OCI-LY3 (cell line): ENCODE measurements at regions not wholly inside any gene's neighbourhood (a gene's known extent, or its start where the extent isn't known, plus 50 kb on each side); places are given as distances from the start of the nearest gene placed in this dataset.
"Not testable (repeated sequence)": the region's sequence is repeated elsewhere in the genome, so short reads cannot be mapped to it uniquely, and the experiment has no call there.

Source experiments
- H2AFZ ChIP-seq: fragments of 200-600, 300-600 bp; shearing (Covaris generic); 2 replicates; pipeline ENCODE4 v1.6.0; 2014; ENCODE audit warnings: antibody characterized with exemption, low read depth, low read length
- H3K27ac ChIP-seq: fragments of 200-600, 300-600 bp; sonication (generic); 2 replicates; pipeline ENCODE4 v1.5.1; 2014; ENCODE audit warnings: mild to moderate bottlenecking, low read length, moderate library complexity, mixed read lengths
- H3K27me3 ChIP-seq: fragments of 200-600, 300-600 bp; sonication (generic); 2 replicates; pipeline ENCODE4 v1.6.1; 2014; ENCODE audit warnings: low read depth, low read length, mixed read lengths
- H3K36me3 ChIP-seq: fragments of 200-600, 300-600 bp; sonication (generic); replicated peaks from 2 replicates; pipeline ENCODE3; 2014; ENCODE audit warnings: low read depth, low read length, mixed read lengths
- H3K4me1 ChIP-seq: fragments of 300-600, 200-600 bp; sonication (generic); 2 replicates; pipeline ENCODE4 v1.6.1; 2014; ENCODE audit warnings: low read length, mixed read lengths
- H3K4me2 ChIP-seq: fragments of 200-600, 300-600 bp; sonication (generic); 2 replicates; pipeline ENCODE4 v1.6.1; 2014; ENCODE audit warnings: low read length, mixed read lengths
- H3K4me3 ChIP-seq: fragments of 300-600, 200-600 bp; sonication (generic); 2 replicates; pipeline ENCODE4 v1.5.1; 2014; ENCODE audit warnings: antibody characterized with exemption, mild to moderate bottlenecking, low read length, moderate library complexity
- H3K79me2 ChIP-seq: fragments of 300-600, 200-600 bp; shearing (Covaris generic); 2 replicates; pipeline ENCODE4 v1.6.1; 2014; ENCODE audit warnings: mild to moderate bottlenecking, low read length, mixed read lengths
- H3K9ac ChIP-seq: fragments of 300-600, 200-600 bp; shearing (Covaris generic); 2 replicates; pipeline ENCODE4 v1.6.0; 2014; ENCODE audit warnings: mild to moderate bottlenecking, low read length, moderate library complexity
- H3K9me3 ChIP-seq: fragments of 200-600, 300-600 bp; shearing (Covaris generic); 2 replicates; pipeline ENCODE4 v1.6.1; 2014; ENCODE audit warnings: low read length, mixed read lengths; ENCODE audit not compliant: insufficient read depth
- H4K20me1 ChIP-seq: fragments of 200-600, 300-600 bp; sonication (generic); 2 replicates; pipeline ENCODE4 v1.6.1; 2016; ENCODE audit warnings: low read length, mixed read lengths; ENCODE audit not compliant: insufficient read depth
- EZH2phosphoT487 ChIP-seq: fragments of 200-600 bp; shearing (Covaris generic); IDR thresholded peaks from 2 replicates; pipeline ENCODE4 v1.6.1; 2018; ENCODE audit warnings: antibody characterized with exemption, mixed run types, low read depth
- TF ChIP-seq, protein P1 (sequence below): fragments of 200-600, 300-600 bp; sonication (generic); IDR thresholded peaks from 2 replicates; pipeline ENCODE4 v1.5.1; 2014; ENCODE audit warnings: antibody characterized with exemption, low read length, low read depth

- Histone ChIP-seq H3K36me3 (no peaks in the 10 kb centered on the region), H3K4me1 (no peaks in the 10 kb centered on the region), H4K20me1 (no peaks in the 10 kb centered on the region), H3K4me3 (no peak overlapping the region), H3K79me2 (no peaks in the 10 kb centered on the region), H3K27me3 (no peaks in the 10 kb centered on the region), H3K27ac (no peak overlapping the region), H2AFZ (no peak overlapping the region), H3K9me3 (no peaks in the 10 kb centered on the region), H3K9ac (no peak overlapping the region), H3K4me2 (no peak overlapping the region)
- TF ChIP-seq, protein P1, sequence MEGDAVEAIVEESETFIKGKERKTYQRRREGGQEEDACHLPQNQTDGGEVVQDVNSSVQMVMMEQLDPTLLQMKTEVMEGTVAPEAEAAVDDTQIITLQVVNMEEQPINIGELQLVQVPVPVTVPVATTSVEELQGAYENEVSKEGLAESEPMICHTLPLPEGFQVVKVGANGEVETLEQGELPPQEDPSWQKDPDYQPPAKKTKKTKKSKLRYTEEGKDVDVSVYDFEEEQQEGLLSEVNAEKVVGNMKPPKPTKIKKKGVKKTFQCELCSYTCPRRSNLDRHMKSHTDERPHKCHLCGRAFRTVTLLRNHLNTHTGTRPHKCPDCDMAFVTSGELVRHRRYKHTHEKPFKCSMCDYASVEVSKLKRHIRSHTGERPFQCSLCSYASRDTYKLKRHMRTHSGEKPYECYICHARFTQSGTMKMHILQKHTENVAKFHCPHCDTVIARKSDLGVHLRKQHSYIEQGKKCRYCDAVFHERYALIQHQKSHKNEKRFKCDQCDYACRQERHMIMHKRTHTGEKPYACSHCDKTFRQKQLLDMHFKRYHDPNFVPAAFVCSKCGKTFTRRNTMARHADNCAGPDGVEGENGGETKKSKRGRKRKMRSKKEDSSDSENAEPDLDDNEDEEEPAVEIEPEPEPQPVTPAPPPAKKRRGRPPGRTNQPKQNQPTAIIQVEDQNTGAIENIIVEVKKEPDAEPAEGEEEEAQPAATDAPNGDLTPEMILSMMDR = no peak
- no peak for TF ChIP-seq EZH2phosphoT487
These were observed 203.4 kb upstream of the SPAG17 start for GRCh38 chr1:118388301-118388959.

DNA sequence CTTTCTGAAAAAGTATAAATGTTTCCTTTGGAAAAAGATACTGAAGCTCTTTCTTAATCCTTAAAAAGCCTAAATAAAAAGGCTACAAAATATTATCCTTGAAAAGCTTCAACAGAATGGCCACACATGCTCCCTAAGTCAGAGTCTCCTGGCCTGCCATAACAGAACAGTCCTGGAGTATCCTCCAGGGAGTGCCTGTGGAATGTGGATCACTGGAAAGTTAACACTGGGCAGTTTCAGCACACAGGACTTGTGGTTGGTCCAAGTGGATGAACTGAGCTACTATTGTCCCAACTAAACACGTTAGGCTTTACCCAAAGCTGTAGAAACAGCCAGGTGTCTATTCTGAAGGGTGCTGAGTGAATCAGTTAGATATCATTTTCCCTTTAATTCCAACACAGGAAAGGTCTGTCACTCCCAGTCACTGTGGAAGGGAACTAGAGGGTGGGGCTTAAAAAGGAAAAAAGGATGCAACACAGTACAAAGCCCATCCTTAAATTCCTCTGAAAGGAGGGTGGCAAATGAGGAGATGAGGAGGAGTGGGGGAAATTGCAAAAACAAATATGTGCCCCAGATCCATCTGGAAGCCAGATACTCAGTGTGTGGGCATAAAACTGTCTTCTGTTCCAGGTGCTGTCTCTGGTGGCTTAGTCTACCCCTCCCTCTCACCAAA is 196.3 kb upstream of the SPAG17 start:
- TF ChIP-seq, protein P1 = no peak
- TF ChIP-seq EZH2phosphoT487 = no peak
- Histone ChIP-seq H2AFZ (no peak overlapping the region), H3K9me3 (no peaks in the 10 kb centered on the region), H3K4me2 (no peak overlapping the region), H3K27ac (no peak overlapping the region), H3K79me2 (no peaks in the 10 kb centered on the region), H3K27me3 (no peaks in the 10 kb centered on the region), H3K4me3 (no peak overlapping the region), H3K4me1 (no peaks in the 10 kb centered on the region), H4K20me1 (no peaks in the 10 kb centered on the region), H3K9ac (no peak overlapping the region), H3K36me3 (no peaks in the 10 kb centered on the region)

GRCh38 chr1:118377183-118377582 is 192.2 kb upstream of the SPAG17 start:
- not testable (repeated sequence) for H4K20me1 ChIP-seq, H3K27me3 ChIP-seq, H3K9me3 ChIP-seq, H3K4me3 ChIP-seq, H3K27ac ChIP-seq, H3K79me2 ChIP-seq, H3K4me2 ChIP-seq, H3K4me1 ChIP-seq, H3K36me3 ChIP-seq, H2AFZ ChIP-seq, H3K9ac ChIP-seq

GRCh38 chr1:118371612-118372011 is 186.6 kb upstream of the SPAG17 start:
- Histone ChIP-seq H3K36me3 (no peaks in the 10 kb centered on the region), H3K4me3 (no peak overlapping the region), H3K9me3 (no peaks in the 10 kb centered on the region), H3K79me2 (no peaks in the 10 kb centered on the region), H3K9ac (no peak overlapping the region), H3K4me1 (no peaks in the 10 kb centered on the region), H3K27ac (no peak overlapping the region), H3K27me3 (no peaks in the 10 kb centered on the region), H3K4me2 (no peak overlapping the region), H2AFZ (no peak overlapping the region), H4K20me1 (no peaks in the 10 kb centered on the region)
- TF ChIP-seq, protein P1 = no peak
- TF ChIP-seq EZH2phosphoT487 = no peak
